Left ventricle myocardium inferior (tissue), 1 donor: ENCODE measurements at regions not wholly inside any gene's neighbourhood (a gene's known extent, or its start where the extent isn't known, plus 50 kb on each side); places are given as distances from the start of the nearest gene placed in this dataset.

Experiments used
- DNase-seq: peaks from one replicate; pipeline ENCODE4 v3.0.0-alpha.2; 2020
- H3K27ac ChIP-seq: fragments of 200-600 bp; replicated peaks from 2 replicates; pipeline ENCODE4 v1.8.0; 2021
- H3K27me3 ChIP-seq: fragments of 200-600 bp; 2 replicates; pipeline ENCODE4 v1.8.0; 2021; ENCODE audit warnings: low read depth
- H3K36me3 ChIP-seq: fragments of 200-600 bp; 2 replicates; pipeline ENCODE4 v1.8.0; 2021
- H3K4me1 ChIP-seq: fragments of 200-600 bp; 2 replicates; pipeline ENCODE4 v1.8.0; 2021
- H3K4me3 ChIP-seq: fragments of 200-600 bp; 2 replicates; pipeline ENCODE4 v1.8.0; 2021; ENCODE audit warnings: mild to moderate bottlenecking, moderate library complexity
- H3K9me3 ChIP-seq: fragments of 200-600 bp; replicated peaks from 2 replicates; pipeline ENCODE4 v1.8.0; 2021
- CTCF ChIP-seq: fragments of 200-600 bp; IDR thresholded peaks from 2 replicates; pipeline ENCODE4 v1.8.0; 2021; ENCODE audit warnings: antibody characterized with exemption, mild to moderate bottlenecking, borderline replicate concordance
- intact Hi-C: fragments of 100-400 bp; cut with micrococcal nuclease; formaldehyde crosslinking; loops from one replicate; pipeline ENCODE4 v1.11.0; 2022
- donor health status: DM: no; HTN: yes; CAD: no; lungs with severe emphysema.

- DNase-seq: no peak
- H3K36me3 ChIP-seq: no peaks in the 10 kb centered on the region
- H3K27ac ChIP-seq: no peak overlapping the region
- peaks cover 16% of the 10 kb centered on the region for H3K9me3 ChIP-seq
- TF ChIP-seq CTCF: no peak
- H3K4me1 ChIP-seq: no peaks in the 10 kb centered on the region
- H3K4me3 ChIP-seq: no peak overlapping the region
- H3K27me3 ChIP-seq: no peaks in the 10 kb centered on the region
- intact Hi-C loops: no loop called here
These were observed 1188.0 kb downstream of the CDH11 start for GRCh38 chr16:63933841-63934240.

- TF ChIP-seq CTCF: no peak
- intact Hi-C loops: no loop called here
These were observed 1193.4 kb downstream of the CDH11 start for GRCh38 chr16:63928421-63928820.

GRCh38 chr16:63925221-63925620 is 1196.6 kb downstream of the CDH11 start:
- H3K9me3 ChIP-seq: no peaks in the 10 kb centered on the region
- no peaks in the 10 kb centered on the region for H3K36me3 ChIP-seq
- no peaks in the 10 kb centered on the region for H3K4me1 ChIP-seq
- TF ChIP-seq CTCF: no peak
- no peak for DNase-seq
- no peak overlapping the region for H3K27ac ChIP-seq
- H3K27me3 ChIP-seq: no peaks in the 10 kb centered on the region
- no peak overlapping the region for H3K4me3 ChIP-seq
- intact Hi-C loops: no loop called here

More at GRCh38 chr16:63928421-63928820, 1193.4 kb downstream of the CDH11 start:
- no peak for DNase-seq
- Histone ChIP-seq H3K4me3 (no peak overlapping the region), H3K27me3 (no peaks in the 10 kb centered on the region), H3K4me1 (no peaks in the 10 kb centered on the region), H3K27ac (no peak overlapping the region), H3K9me3 (peaks cover 16% of the 10 kb centered on the region), H3K36me3 (no peaks in the 10 kb centered on the region)

- intact Hi-C loops: no loop called here
- H3K27ac ChIP-seq: no peak overlapping the region
- H3K36me3 ChIP-seq: no peaks in the 10 kb centered on the region
- H3K27me3 ChIP-seq: no peaks in the 10 kb centered on the region
- H3K4me3 ChIP-seq: no peak overlapping the region
- H3K4me1 ChIP-seq: no peaks in the 10 kb centered on the region
- no peak for TF ChIP-seq CTCF
- H3K9me3 ChIP-seq: peaks cover 5% of the 10 kb centered on the region
- no peak for DNase-seq
These were observed 1199.3 kb downstream of the CDH11 start for GRCh38 chr16:63922560-63922959.

- intact Hi-C loops: no loop called here
- Histone ChIP-seq H3K9me3 (peaks cover 5% of the 10 kb centered on the region), H3K36me3 (no peaks in the 10 kb centered on the region), H3K27ac (no peak overlapping the region), H3K27me3 (no peaks in the 10 kb centered on the region), H3K4me1 (no peaks in the 10 kb centered on the region), H3K4me3 (no peak overlapping the region)
- TF ChIP-seq CTCF: no peak
- DNase-seq: no peak
These were observed 1200.0 kb downstream of the CDH11 start for GRCh38 chr16:63921737-63922295.

GRCh38 chr16:63913290-63913689 is 1208.6 kb downstream of the CDH11 start:
- Histone ChIP-seq H3K27me3 (no peaks in the 10 kb centered on the region), H3K36me3 (no peaks in the 10 kb centered on the region), H3K27ac (no peak overlapping the region), H3K4me3 (no peak overlapping the region), H3K4me1 (no peaks in the 10 kb centered on the region), H3K9me3 (no peaks in the 10 kb centered on the region)
- no peak for TF ChIP-seq CTCF
- DNase-seq: no peak
- intact Hi-C loops: no loop called here
